H9 (cell line): ENCODE measurements at regions not wholly inside any gene's neighbourhood (a gene's known extent, or its start where the extent isn't known, plus 50 kb on each side); places are given as distances from the start of the nearest gene placed in this dataset.

Experiments used
- DNase-seq: peaks from one replicate; pipeline ENCODE4 v3.0.0-alpha.2; 2017
- H2AFZ ChIP-seq: one replicate; pipeline ENCODE4 v1.6.1; 2013; ENCODE audit warnings: mild to moderate bottlenecking, low read length, control low read depth, moderate library complexity
- H2AK5ac ChIP-seq: 2 replicates; pipeline ENCODE4 v1.6.1; 2013; ENCODE audit warnings: low read length, control low read depth, mixed read lengths; ENCODE audit not compliant: insufficient read length
- H2BK120ac ChIP-seq: one replicate; pipeline ENCODE4 v1.6.1; 2013; ENCODE audit warnings: low read depth, mild to moderate bottlenecking, low read length, control low read depth, inconsistent platforms; ENCODE audit not compliant: poor library complexity, severe bottlenecking
- H2BK12ac ChIP-seq: 2 replicates; pipeline ENCODE4 v1.6.1; 2013; ENCODE audit warnings: low read length, control low read depth, mixed read lengths, low read depth; ENCODE audit not compliant: insufficient read length
- H2BK15ac ChIP-seq: 2 replicates; pipeline ENCODE4 v1.6.1; 2013; ENCODE audit warnings: low read depth, low read length, control low read depth
- H2BK20ac ChIP-seq: one replicate; pipeline ENCODE4 v1.6.1; 2013; ENCODE audit warnings: low read depth, mild to moderate bottlenecking, low read length, control low read depth, inconsistent platforms; ENCODE audit not compliant: poor library complexity, severe bottlenecking
- H2BK5ac ChIP-seq: 2 replicates; pipeline ENCODE4 v1.6.1; 2013; ENCODE audit warnings: low read length, control low read depth, mixed read lengths; ENCODE audit not compliant: insufficient read length
- H3K14ac ChIP-seq: 2 replicates; pipeline ENCODE4 v1.6.1; 2013; ENCODE audit warnings: low read length, control low read depth; ENCODE audit not compliant: insufficient read depth
- H3K18ac ChIP-seq: 2 replicates; pipeline ENCODE4 v1.6.1; 2013; ENCODE audit warnings: low read depth, mild to moderate bottlenecking, mixed read lengths, low read length, control low read depth; ENCODE audit not compliant: insufficient read length
- H3K23ac ChIP-seq: 2 replicates; pipeline ENCODE4 v1.6.1; 2013; ENCODE audit warnings: low read length, control low read depth, mixed read lengths, low read depth; ENCODE audit not compliant: insufficient read length
- H3K23me2 ChIP-seq: 2 replicates; pipeline ENCODE4 v1.6.1; 2013; ENCODE audit warnings: low read depth, mild to moderate bottlenecking, mixed read lengths, low read length, control low read depth; ENCODE audit not compliant: insufficient read length, poor library complexity, severe bottlenecking
- H3K27ac ChIP-seq: 2 replicates; pipeline ENCODE4 v1.5.1; 2013; ENCODE audit warnings: low read length, control low read depth, mixed read lengths, low read depth; ENCODE audit not compliant: insufficient read length
- H3K27me3 ChIP-seq: 2 replicates; pipeline ENCODE4 v1.6.1; 2013; ENCODE audit warnings: low read length, control low read depth, inconsistent platforms; ENCODE audit not compliant: insufficient read depth
- H3K4ac ChIP-seq: 2 replicates; pipeline ENCODE4 v1.6.1; 2013; ENCODE audit warnings: low read depth, mild to moderate bottlenecking, control low read depth, inconsistent platforms, low read length, moderate library complexity
- H3K4me1 ChIP-seq: 2 replicates; pipeline ENCODE4 v1.6.1; 2013; ENCODE audit warnings: low read length, control low read depth, inconsistent platforms; ENCODE audit not compliant: insufficient read depth
- H3K4me2 ChIP-seq: 2 replicates; pipeline ENCODE4 v1.6.1; 2013; ENCODE audit warnings: low read length, control low read depth, mixed read lengths; ENCODE audit not compliant: insufficient read length, insufficient read depth
- H3K56ac ChIP-seq: 2 replicates; pipeline ENCODE4 v1.6.1; 2013; ENCODE audit warnings: low read depth, mild to moderate bottlenecking, mixed read lengths, low read length, control low read depth; ENCODE audit not compliant: insufficient read length
- H3K79me1 ChIP-seq: 2 replicates; pipeline ENCODE4 v1.6.1; 2013; ENCODE audit warnings: low read depth, mild to moderate bottlenecking, moderate library complexity, low read length, control low read depth, inconsistent platforms; ENCODE audit not compliant: insufficient read depth, poor library complexity, severe bottlenecking
- H3K79me2 ChIP-seq: 2 replicates; pipeline ENCODE4 v1.6.1; 2013; ENCODE audit warnings: low read length, control low read depth, inconsistent platforms; ENCODE audit not compliant: insufficient read depth
- H3K9ac ChIP-seq: 2 replicates; pipeline ENCODE4 v1.6.1; 2013; ENCODE audit warnings: low read length, control low read depth, mixed read lengths; ENCODE audit not compliant: insufficient read length; ENCODE audit errors: extremely low read depth
- H3K9me3 ChIP-seq: one replicate; pipeline ENCODE4 v1.6.1; 2013; ENCODE audit warnings: low read depth, low read length, inconsistent platforms; ENCODE audit not compliant: control insufficient read depth
- H3T11ph ChIP-seq: one replicate; pipeline ENCODE4 v1.6.1; 2013; ENCODE audit warnings: mild to moderate bottlenecking, low read length, control low read depth, inconsistent platforms
- H4K20me1 ChIP-seq: one replicate; pipeline ENCODE4 v1.6.1; 2013; ENCODE audit not compliant: control insufficient read depth, insufficient read length, insufficient read depth
- H4K5ac ChIP-seq: 2 replicates; pipeline ENCODE4 v1.6.1; 2013; ENCODE audit warnings: low read depth, mild to moderate bottlenecking, mixed read lengths, low read length, control low read depth; ENCODE audit not compliant: insufficient read length
- H4K8ac ChIP-seq: replicated peaks from 2 replicates; pipeline ENCODE4 v1.6.1; 2013; ENCODE audit warnings: low read length, control low read depth, mixed read lengths, low read depth; ENCODE audit not compliant: insufficient read length
- H4K91ac ChIP-seq: 2 replicates; pipeline ENCODE4 v1.6.1; 2013; ENCODE audit warnings: low read depth, mild to moderate bottlenecking, moderate library complexity, mixed read lengths, low read length, control low read depth; ENCODE audit not compliant: insufficient read length
- H3K27ac Mint-ChIP-seq, 3 experiments: 2 replicates in 2 of 3; 3 replicates in 1 of 3; pipeline ENCODE4 v1.8.0; 2020 to 2021; ENCODE audit warnings: mixed read lengths in 3 of 3, mild to moderate bottlenecking in 1 of 3, moderate library complexity in 1 of 3
- H3K27me3 Mint-ChIP-seq: 2 replicates; pipeline ENCODE4 v1.8.0; 2021; ENCODE audit warnings: low read depth, mild to moderate bottlenecking, moderate library complexity, mixed read lengths
- H3K36me3 Mint-ChIP-seq, 3 experiments: 2 replicates in 2 of 3; 3 replicates in 1 of 3; pipeline ENCODE4 v1.8.0; 2020 to 2021; ENCODE audit warnings: low read depth in 3 of 3, mixed read lengths in 3 of 3; ENCODE audit not compliant: insufficient read depth in 1 of 3
- H3K4me1 Mint-ChIP-seq, 2 experiments: 2 replicates each; pipeline ENCODE4 v1.8.0; 2020; ENCODE audit warnings: mixed read lengths in 2 of 2
- H3K4me3 Mint-ChIP-seq, 2 experiments: 2 replicates in 1 of 2; 3 replicates in 1 of 2; pipeline ENCODE4 v1.8.0; 2020 to 2021; ENCODE audit warnings: mild to moderate bottlenecking in 2 of 2, mixed read lengths in 2 of 2, moderate library complexity in 1 of 2
- H3K9me3 Mint-ChIP-seq, 2 experiments: 2 replicates in 1 of 2; 3 replicates in 1 of 2; pipeline ENCODE4 v1.8.0; 2020; ENCODE audit warnings: mild to moderate bottlenecking in 2 of 2, mixed read lengths in 2 of 2, moderate library complexity in 1 of 2
- WGBS: extraction: QIAGEN DNeasy Blood & Tissue Kit; methylation state at CpG from one replicate; pipeline ENCODE4 v1.1.7; 2013; ENCODE audit warnings: missing lambda C conversion rate, low lambda C conversion rate, mixed read lengths; ENCODE audit not compliant: insufficient read length; ENCODE audit errors: extremely low coverage; 5-methylcytosine and 5-hydroxymethylcytosine counted together
- TF ChIP-seq, protein P1 (sequence below): fragments of 200-600 bp; sonication (generic); conservative IDR thresholded peaks from 3 replicates; pipeline ENCODE4 v1.8.0; 2021; ENCODE audit warnings: antibody characterized with exemption, mild to moderate bottlenecking

DNA sequence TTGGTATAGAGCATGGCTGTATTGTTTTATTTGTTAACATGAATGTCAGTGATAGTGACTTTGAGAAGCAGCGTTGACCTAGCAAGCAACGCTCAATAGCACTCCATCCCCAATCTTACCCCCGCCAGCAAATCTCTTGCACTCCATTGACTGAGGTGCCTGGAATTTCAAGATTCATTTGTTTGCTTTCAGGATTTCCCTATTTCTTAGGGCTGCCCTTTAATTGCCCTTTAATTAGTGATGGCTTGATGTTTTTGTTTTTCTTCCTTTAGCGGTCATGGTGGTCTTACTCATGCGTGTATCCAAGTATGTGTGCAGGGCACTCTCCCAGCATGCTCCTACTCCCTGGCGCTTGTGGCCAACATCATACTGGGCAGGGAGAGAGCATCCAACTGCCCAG lies 216.8 kb upstream of the TBL1XR1 start:
- H3K9me3 Mint-ChIP-seq = peaks cover 7 to 9% of the 10 kb centered on the region in 2 experiments; a peak in 4 of 5 replicates
- H2BK12ac ChIP-seq = no peak overlapping the region
- no peak overlapping the region for H2AK5ac ChIP-seq
- H3K9ac ChIP-seq = no peak overlapping the region
- H3K23ac ChIP-seq = no peak overlapping the region
- no peak overlapping the region for H3K4me3 Mint-ChIP-seq
- H3K27ac Mint-ChIP-seq = no peak overlapping the region
- H3K4me1 Mint-ChIP-seq = peaks cover 6 to 8% of the 10 kb centered on the region in 2 experiments; a peak in 3 of 4 replicates
- H3K79me2 ChIP-seq = no peaks in the 10 kb centered on the region
- no peaks in the 10 kb centered on the region for H3K79me1 ChIP-seq
- TF ChIP-seq, protein P1, sequence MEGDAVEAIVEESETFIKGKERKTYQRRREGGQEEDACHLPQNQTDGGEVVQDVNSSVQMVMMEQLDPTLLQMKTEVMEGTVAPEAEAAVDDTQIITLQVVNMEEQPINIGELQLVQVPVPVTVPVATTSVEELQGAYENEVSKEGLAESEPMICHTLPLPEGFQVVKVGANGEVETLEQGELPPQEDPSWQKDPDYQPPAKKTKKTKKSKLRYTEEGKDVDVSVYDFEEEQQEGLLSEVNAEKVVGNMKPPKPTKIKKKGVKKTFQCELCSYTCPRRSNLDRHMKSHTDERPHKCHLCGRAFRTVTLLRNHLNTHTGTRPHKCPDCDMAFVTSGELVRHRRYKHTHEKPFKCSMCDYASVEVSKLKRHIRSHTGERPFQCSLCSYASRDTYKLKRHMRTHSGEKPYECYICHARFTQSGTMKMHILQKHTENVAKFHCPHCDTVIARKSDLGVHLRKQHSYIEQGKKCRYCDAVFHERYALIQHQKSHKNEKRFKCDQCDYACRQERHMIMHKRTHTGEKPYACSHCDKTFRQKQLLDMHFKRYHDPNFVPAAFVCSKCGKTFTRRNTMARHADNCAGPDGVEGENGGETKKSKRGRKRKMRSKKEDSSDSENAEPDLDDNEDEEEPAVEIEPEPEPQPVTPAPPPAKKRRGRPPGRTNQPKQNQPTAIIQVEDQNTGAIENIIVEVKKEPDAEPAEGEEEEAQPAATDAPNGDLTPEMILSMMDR = no peak
- peaks cover 2 to 8% (median 5%) of the 10 kb centered on the region in 3 experiments for H3K36me3 Mint-ChIP-seq
- H2BK5ac ChIP-seq = no peak overlapping the region
- H4K20me1 ChIP-seq = no peaks in the 10 kb centered on the region
- H4K5ac ChIP-seq = no peak overlapping the region
- no peaks in the 10 kb centered on the region for H3K27me3 Mint-ChIP-seq
- no peak overlapping the region for H3K18ac ChIP-seq
- H3K56ac ChIP-seq = no peak overlapping the region
- H2BK20ac ChIP-seq = no peak overlapping the region
- H4K91ac ChIP-seq = no peak overlapping the region
- no peaks in the 10 kb centered on the region for H3K4me1 ChIP-seq
- WGBS = no CpG with 5 or more reads among the region's 6 CpGs
- H2BK15ac ChIP-seq = no peak overlapping the region
- no peaks in the 10 kb centered on the region for H3K27me3 ChIP-seq
- no peak overlapping the region for H3K4me2 ChIP-seq
- no peak for DNase-seq
- H3K9me3 ChIP-seq = no peaks in the 10 kb centered on the region
- no peak overlapping the region for H3K27ac ChIP-seq
- no peak overlapping the region for H3T11ph ChIP-seq
- no peak overlapping the region for H2AFZ ChIP-seq
- H4K8ac ChIP-seq = no peak overlapping the region
- no peak overlapping the region for H2BK120ac ChIP-seq
- H3K14ac ChIP-seq = no peak overlapping the region
- H3K4ac ChIP-seq = no peak overlapping the region
- no peaks in the 10 kb centered on the region for H3K23me2 ChIP-seq
